Fibroblast of skin of left quadriceps (primary cell): ENCODE measurements at regions not wholly inside any gene's neighbourhood (a gene's known extent, or its start where the extent isn't known, plus 50 kb on each side); places are given as distances from the start of the nearest gene placed in this dataset.
"Not testable (repeated sequence)": the region's sequence is repeated elsewhere in the genome, so short reads cannot be mapped to it uniquely, and the experiment has no call there.

Source experiments
- DNase-seq, 2 experiments: peaks; one replicate each; pipeline ENCODE4 v3.0.0-alpha.2; 2013; ENCODE audit warnings: low read depth in 2 of 2

DNA sequence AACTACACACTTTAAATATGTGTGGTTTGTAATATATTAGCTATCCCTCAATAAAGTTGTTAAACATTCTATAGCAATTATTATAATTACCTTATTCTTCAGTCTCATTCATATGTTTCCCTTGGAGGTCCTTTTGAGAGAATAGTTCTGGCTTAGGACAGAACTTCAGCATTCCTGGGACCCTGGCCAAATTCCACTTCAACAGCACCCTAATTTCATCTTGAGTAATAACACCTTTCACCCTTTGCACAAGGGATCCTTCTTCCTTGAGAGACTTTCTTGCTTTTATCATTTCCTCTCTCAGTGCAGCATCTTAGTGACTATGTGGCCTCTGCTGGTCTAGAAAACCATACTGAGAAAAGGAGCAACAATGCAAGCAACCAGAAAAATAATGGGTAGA, 255.9 kb downstream of the C11orf87 start:
- no peak for DNase-seq

- DNase-seq = peak; percentile 17 to 23
These were observed 258.1 kb downstream of the C11orf87 start for GRCh38 chr11:109680127-109680526.

- DNase-seq = not testable (repeated sequence)
These were observed 260.8 kb downstream of the C11orf87 start for GRCh38 chr11:109682788-109683187.

- DNase-seq = peak in 1 of 2 experiments; percentile 10
These were observed 273.7 kb downstream of the C11orf87 start for GRCh38 chr11:109695696-109696095.

GRCh38 chr11:109696191-109696897, 274.4 kb downstream of the C11orf87 start:
- DNase-seq = peak; percentile 9

- DNase-seq = peak; percentile 18 to 25
These were observed 275.3 kb downstream of the C11orf87 start for GRCh38 chr11:109697140-109697843.

GRCh38 chr11:109698237-109698636, 276.2 kb downstream of the C11orf87 start:
- no peak for DNase-seq

DNA sequence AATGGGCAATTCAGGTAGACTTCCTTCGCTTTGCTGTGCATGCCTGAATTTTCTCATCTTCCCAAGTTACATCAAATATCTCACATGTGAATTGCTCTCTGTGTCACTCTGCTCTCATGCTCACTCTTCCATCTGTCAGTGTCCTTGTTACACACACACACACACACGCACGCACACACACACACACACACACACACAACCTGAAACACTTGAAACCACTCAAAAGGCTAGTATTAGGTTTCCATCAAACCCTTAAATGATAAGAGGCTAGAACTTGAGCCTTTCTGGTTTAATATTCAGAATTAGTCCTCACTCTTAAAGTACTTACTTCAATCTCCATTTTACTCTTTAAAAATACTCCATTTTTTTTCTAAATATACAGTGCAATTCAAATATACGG, 282.4 kb downstream of the C11orf87 start:
- no peak for DNase-seq

DNA sequence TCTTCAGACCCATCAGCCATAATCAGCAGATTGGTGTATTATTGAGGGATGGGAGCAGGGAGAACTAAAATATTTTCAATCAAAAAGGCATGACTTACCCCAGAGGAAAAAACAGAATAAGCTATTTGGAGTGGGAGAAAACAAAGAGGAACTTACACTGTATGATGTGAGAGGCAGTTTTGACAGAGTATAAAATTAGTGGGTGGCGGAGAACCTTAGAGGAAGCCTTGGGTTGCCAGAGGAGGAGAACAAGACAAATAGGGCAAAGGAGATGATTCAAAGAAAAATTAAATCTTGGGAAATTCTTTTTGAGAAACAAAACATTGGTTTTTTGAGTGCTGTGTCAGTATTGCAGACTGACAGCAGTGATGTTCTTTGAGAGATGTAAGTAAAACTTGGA, 285.0 kb downstream of the C11orf87 start:
- no peak for DNase-seq

DNA sequence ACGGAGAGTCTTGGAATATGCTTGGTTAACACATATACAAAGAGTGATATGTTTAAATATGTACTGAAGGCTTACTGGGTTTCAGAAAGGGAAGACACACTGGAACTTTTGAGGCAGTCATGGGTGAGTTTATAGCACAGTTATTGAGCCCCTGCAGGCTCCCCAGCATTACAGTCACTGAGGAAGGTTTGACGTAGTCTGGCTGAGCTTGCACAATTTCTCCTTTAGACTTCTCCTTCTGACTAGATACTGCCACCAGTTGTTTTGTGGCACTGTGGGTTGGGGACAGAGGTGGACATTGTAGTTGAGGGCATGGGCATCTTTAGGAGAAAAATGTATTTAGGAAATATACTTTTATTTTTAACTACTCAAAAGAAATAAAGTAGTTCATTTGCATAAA, 285.4 kb downstream of the C11orf87 start:
- DNase-seq = no peak

GRCh38 chr11:109708184-109708583, 286.2 kb downstream of the C11orf87 start:
- no peak for DNase-seq

DNA sequence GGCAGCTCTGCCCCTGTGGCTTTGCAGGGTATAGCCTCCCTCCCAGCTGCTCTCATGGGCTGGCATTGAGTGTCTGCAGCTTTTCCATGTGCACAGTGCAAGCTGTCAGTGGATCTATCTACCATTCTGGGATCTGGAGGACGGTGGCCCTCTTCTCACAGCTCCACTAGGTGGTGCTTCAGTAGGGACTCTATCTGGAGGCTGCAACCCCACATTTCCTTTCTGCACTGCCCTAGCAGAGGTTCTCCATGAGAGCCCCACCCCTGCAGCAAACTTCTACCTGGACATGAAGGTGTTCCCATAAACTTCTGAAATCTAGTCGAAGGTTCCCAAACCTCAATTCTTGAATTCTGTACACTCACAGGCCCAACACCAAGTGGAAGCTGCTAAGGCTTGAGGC, 292.5 kb downstream of the C11orf87 start:
- DNase-seq = not testable (repeated sequence)

- not testable (repeated sequence) for DNase-seq
These were observed 293.4 kb downstream of the C11orf87 start for GRCh38 chr11:109715424-109715823.

- DNase-seq = no peak
These were observed 304.1 kb downstream of the C11orf87 start for GRCh38 chr11:109726061-109726460.

DNA sequence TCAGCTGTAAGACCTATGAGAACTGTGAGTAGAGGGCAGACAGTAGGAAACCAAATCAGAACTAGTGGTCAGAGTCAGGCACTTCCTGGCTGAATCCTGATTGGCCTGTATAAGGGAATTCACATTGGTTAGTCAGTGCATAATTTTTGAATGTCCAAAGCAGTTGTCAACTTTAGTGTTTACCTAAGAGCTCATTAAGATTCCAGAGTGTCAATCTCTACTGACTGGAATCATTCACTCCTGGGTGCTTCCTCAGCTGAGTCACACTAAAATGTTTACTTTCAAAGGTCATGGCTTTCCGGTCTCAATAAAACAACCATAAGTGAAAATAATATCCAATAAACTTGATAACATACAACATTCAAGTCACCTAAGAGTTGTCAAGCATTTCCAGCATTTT, 306.1 kb downstream of the C11orf87 start:
- no peak for DNase-seq

DNA sequence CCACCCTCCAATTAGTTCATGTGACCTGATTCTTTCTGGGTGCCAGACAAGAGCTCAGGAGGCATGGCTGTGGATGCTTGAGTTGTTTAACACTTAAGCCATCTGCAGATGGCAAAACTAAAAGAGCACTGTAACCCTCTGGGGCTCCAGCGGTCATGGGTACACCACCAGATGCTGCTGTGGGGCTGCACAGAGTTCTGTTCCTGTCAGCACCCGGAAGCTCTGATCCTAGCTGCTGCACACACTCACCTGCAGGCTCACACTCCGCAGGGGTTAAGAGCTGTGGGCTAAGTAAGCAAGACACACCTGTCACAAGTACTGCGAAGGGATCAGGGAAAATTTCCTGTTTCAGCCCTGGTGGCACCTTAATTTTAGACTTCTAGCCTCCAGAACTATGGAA, 307.8 kb downstream of the C11orf87 start:
- no peak for DNase-seq

DNA sequence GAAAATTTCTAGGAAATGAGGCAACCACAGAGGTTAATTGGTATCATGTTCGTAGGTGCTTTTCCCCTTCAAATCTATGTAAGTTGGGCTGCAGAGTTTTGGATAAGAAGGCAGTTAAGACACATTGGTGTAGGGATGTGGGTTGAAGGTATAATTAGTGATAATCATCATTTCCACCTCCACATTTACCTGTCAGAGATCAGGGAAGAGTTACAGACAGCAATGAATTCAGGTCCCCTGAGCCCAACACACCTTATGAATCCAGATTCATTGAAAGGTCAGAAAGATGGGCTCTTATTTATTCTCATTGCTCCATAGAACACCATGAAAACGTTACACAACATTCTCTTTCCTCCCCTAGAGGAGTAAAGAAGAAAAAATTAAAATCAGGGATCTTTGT, 308.7 kb downstream of the C11orf87 start:
- no peak for DNase-seq

GRCh38 chr11:109731451-109731850, 309.5 kb downstream of the C11orf87 start:
- no peak for DNase-seq

DNA sequence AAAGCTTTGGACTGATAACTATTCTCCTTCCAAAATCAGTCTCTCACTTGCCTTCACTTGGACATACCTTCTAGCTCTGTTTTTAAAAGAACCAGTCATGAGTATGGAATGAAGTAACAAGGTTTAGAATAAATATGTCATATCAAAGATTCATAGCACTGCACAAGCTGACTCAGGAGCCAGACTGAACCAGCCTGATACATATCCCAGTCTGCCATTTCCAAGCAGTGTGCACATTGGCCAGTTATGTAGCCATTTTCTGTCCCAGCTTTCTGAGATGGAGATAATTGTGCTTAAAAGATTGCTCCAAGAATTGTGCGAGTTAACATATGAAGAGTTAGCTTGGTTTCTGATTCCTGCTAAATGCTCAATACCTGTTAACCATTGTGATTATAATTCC, 311.3 kb downstream of the C11orf87 start:
- DNase-seq = peak; percentile 12 to 14

DNA sequence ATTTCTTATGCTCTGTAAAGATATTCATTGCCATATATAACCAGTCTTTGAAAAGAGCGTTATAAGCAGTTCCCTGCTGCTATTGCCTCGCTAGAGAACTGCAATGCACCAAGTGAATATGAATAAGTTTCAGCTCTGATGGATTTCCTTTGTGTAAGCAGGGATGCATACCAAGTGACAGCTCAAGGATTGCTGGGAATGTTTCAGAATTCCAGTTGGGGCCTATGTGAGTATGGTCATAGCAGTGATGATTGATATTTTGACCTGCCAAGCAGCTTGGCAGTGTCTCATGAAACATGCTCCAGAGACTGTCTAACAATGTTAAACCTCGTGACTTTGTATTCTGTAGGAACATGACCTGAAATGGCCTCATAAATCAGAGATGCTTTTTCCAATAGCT, 312.6 kb downstream of the C11orf87 start:
- DNase-seq = peak; percentile 29 to 33

GRCh38 chr11:109735128-109735527, 313.1 kb downstream of the C11orf87 start:
- DNase-seq = no peak

DNA sequence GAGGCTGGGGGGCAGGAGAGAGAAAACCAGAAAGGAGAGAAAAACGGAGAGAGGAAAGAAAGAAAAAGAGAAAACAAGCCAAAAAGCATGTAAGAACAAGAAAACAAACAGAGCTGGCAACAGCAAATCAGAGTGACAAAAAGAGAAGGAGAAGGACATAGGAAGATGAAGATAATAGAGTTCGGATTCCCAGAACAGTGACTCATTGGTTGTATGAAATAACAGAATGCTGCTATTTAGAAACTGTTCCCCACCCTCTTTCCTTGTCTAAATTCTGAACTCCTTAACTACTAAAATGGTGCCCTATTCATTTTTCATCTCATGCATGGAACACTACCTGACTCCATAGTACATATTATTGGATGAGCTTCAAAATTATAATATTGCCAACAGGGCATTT, 317.4 kb downstream of the C11orf87 start:
- no peak for DNase-seq

- no peak for DNase-seq
These were observed 324.1 kb downstream of the C11orf87 start for GRCh38 chr11:109745996-109746625.
